Renal cortical epithelial cell (primary cell): ENCODE measurements at regions not wholly inside any gene's neighbourhood (a gene's known extent, or its start where the extent isn't known, plus 50 kb on each side); places are given as distances from the start of the nearest gene placed in this dataset.

Experiments used
- DNase-seq: peaks from one replicate; pipeline ENCODE4 v3.0.0-alpha.2; 2011; ENCODE audit warnings: low read depth

DNA sequence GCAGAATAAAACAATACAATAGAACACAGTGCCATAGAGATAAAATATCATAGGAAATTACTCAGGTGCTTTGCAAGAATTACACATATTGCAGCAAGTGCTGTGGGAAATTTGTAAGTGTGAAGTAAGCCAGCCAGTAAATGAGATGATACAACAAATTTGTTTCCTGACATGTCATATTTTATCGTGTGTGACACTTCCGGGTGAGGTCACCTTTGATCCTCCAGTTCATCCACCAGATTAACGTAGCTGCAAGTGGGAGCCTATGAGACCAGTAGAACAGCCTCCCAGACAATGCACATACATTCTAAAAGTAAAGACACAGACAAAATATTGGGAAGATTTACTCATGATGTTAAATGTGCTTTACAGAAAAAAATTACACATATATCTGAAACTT is 72.2 kb downstream of the PRDM9 start:
- DNase-seq, result no peak

DNA sequence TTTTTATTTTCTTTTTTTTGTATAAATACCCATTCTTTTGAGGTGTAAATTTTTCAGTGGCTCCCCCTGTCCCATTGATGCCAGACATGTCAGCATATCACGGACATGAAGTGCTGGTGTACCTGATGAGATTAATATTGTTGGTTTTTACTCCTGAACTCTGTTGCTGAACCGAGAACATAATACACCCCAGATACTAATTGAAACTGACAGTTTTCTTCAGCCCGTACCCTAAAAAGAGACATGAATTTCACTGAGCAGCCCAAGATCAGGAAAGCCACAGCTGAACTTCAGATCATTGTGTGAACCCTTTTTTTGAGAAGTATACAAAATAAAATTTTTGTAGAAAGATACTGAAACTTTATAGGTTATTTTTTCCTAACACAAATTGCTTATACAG is 75.7 kb downstream of the PRDM9 start:
- DNase-seq, result no peak

DNA sequence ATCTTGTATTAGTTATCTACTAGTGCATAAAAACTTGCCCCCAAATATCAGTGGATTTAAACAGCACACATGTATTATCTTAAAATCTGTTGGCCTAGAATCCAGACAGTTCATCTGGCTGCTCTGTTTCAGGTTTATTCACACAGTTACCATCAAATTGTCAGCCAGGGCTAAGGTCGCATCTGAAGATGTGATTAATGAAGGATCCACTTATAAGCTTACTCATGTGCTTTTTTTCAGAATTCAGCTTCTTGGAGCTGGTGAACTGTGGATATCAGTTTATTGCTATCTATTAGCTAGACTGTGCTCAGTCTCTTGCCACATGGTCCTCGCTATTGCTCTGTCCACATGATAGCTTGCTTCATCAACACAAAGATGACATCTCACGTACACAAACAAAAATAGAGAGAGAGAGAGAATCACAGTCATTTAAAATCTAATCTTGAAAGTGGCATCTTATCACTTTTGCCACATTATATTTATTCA is 81.5 kb downstream of the PRDM9 start:
- no peak for DNase-seq

DNA sequence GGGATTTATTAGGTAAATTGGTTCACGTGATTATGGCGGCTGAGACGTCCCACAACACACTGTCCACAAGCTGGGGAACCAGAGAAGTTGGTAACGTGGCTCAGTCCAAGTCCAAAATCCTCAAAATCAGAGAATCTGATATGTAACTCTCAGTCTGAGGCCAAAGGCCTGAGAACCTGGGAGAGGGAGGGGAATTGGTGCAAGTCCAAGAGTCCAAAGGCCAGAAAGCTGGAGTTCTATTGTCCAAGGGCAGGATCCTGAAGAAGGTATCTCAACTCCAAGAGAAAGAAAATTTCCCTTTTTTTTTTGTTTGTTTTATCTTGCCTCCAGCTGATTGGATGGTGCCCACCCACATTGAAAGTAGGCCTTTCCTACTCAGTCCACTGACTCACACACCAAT is 83.8 kb downstream of the PRDM9 start:
- DNase-seq, result no peak

DNA sequence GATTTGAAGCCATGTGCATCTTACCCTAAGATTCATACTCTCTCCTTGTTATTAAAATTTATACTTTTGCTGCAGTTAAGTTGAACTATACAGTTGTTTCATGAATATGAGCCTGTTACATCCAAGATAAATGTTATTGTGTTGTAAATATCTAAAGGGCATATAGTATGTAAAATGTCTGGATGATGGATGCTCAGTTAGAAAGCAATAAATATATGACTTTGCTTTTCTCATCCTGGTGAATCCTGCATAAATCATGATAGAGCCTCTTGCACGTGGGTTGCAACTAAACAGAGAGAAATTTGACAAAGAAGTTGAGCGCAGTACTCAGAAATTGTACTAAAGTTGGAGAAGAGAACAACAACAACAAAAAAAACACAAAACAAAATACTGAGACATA is 99.5 kb downstream of the PRDM9 start:
- no peak for DNase-seq

DNA sequence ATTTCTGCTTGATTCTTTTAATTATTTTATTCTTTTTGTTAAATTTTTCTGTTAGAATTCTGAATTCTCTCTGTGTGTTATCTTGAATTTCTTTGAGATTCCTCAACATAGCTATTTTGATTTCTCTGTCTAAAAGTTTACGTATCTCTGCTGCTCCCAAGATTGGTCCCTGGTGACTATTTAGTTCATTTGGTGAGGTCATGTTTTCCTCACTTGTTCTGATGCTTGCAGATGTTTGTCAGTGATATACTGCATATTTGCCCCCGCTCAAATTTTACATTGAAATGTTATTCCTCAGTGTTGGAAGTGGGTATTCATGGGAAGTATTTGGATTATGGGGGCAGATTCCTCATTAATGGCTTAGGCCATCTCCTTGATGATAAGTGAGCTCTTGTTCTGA is 105.3 kb downstream of the PRDM9 start:
- DNase-seq, result no peak

DNA sequence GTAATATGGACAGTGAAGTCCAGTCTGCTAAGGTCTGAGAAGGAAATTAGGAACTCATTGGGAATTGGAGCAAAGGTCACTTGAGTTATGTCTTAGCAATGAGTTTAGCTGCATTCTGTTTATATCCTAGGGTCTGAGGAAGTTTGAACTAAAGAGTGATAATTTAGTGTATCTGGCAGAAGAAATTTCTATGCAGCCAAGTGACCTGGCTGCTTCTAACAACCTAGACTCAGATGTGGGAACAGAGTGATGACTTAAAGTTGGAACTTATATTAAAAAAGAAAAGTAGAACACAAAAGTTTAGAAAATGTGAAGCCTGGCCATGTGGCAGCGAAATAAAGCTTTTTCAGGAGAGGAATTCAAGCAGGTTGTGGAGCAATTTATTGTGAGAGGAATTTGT is 106.2 kb downstream of the PRDM9 start:
- DNase-seq, result no peak

DNA sequence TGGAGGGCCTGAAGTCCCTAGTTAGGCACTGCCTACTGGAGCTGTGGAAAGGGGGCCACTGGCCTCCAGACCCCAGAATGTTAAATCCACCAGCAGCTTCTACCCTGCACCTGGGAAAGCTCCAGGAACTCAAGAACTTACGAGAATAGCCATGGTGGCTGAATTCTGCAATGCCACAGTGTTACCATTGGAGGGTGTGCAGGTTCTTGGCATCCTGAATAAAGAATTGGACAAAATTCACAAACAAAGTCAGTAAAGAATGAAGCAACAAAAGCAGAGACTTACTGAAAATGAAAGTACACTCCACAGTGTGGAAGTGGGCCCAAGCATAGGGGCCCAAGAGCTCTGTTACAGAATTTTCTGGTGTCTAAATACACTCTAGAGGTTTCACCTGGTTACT is 107.0 kb downstream of the PRDM9 start:
- DNase-seq, result no peak

DNA sequence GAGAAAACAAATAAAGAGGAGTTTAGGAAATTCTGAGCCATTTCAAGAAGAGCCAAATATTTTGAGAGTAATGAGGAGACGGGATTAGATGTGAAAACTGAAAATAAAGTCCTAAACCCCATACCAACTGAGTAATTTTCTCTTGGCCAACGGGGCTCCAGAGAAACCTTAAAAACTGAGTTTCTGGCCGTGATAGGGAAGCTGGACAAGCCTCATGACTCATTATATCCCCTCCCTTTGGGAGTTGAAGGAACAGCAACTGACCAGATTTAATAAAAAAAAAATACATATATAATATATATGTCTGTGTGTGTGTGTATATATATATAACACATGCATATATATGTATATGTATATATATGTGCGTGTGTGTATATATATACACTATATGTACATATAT is 119.6 kb downstream of the PRDM9 start:
- DNase-seq, result no peak

DNA sequence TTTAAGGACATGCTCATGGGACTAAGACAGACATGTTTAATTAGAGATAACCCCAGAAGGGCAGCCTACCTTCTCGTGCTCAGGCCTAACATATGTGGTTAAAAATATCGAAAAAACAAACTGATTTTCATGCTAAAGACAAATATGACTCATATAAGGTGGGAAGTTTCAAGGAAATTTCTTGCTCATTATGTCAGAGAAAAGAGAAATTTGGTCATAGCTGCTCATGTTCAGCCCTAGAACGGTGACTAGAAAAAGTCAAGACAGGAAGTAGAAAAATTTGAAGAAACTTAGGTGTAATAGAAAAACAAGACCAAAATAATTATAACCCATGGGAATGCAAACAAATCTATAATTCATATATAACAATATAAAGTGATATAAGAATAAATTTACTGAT is 120.6 kb downstream of the PRDM9 start:
- no peak for DNase-seq

DNA sequence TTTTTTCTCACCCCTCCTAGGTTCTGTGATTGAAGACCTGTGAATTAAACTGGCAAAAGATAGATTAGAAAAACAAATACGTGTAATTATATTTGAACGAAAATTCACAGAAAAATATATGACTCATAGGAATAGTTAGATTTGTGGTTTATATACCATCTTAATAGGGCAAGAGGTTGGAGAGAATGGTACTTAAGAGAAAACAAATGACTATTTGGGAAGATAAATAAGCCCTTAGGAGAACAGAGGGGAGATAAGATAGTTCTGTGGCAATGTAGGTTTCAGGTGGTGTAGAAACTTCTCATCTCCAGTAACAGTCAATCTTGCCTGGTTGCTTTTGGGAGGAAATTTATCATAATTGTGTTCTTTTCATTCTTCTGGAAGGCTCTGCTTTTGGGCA is 122.0 kb downstream of the PRDM9 start:
- DNase-seq, result no peak

DNA sequence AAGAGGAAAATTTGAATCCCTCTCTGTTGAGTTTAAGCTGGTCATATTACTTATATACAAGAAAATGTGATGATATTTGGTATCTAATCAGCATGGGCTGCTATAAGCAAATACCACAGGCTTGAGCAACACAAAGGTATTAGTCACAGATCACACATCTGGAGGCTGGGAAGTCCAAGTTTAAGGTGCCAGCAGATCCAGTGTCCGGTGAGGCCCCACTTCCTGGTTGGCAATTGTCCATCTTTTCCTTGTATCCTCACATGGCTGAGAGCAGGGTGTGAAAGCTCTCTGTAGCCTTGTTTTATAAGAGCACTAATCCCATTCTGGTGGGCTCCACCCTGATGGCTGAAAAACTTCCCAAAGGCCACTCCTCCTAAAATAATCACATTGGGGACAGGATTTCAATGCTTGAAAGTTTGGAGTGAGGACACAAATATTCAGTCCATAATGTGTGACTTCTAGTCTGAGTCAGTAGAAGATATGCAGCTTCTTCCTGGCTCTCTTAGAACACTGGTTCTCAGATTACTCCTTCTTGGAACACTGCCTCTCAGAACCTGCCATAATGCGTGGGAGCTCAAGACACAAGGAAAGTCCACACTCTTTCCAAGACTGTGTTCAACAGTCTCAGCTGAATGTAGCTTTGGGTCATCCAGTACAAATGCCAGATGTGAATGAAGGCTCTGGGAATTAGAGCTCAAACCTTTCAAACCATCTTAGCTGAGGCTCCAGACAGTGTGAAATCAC is 124.1 kb downstream of the PRDM9 start:
- DNase-seq, result peak; percentile 70

DNA sequence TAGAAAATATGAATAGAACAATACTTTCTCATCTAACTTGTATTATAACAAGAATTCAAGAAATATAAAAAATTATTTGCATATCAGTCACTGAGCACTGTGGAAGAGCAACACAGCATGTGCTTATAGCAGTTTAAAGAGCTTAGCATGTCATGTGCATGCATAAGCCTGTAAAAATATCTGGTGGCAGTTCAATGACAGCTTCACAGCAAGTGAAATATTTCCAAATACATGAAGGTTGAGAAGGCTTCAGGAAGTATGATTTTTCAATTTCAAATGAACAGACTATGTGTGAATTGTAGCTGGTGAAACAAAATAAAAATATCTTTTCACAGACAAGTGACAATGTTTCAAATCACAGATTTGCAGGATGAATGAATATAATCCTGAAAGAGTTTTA is 128.5 kb downstream of the PRDM9 start:
- no peak for DNase-seq

DNA sequence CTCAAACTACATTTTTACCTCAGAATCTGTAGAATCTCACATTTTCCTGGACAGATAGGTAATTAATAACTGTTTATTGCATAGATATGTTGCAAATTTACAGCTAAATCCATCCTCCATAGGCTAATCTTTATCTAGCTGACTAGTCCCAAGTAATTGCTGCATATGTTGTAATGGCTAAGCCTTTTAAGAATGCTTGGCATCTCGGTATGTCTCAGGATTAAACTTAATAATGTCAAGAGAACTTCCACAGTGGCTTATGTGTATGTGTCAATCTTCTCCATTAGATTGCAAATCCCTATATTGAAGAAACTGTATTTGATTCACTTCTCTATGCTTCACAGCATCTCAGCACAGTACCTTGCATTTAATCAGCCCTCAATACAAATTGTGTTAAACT is 131.9 kb downstream of the PRDM9 start:
- DNase-seq, result no peak

DNA sequence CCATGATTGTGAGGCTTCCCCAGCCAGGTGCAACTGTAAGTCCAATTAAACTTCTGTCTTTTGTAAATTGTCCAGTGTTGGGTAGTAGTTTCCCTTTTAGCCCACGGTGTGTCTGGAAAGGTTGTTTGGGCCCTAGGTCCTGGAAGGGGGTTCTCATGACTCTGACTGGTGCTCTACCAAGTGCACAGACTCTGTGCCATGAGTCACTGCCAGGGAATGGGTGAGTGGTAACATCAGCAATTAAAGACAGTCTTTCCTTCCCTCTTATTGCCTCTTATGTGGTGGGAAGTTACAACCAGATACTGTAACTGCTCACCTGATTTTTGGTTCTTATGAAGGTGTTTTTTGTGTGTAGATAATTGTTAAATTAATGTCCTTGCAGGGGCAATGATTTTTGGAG is 141.2 kb downstream of the PRDM9 start:
- no peak for DNase-seq

DNA sequence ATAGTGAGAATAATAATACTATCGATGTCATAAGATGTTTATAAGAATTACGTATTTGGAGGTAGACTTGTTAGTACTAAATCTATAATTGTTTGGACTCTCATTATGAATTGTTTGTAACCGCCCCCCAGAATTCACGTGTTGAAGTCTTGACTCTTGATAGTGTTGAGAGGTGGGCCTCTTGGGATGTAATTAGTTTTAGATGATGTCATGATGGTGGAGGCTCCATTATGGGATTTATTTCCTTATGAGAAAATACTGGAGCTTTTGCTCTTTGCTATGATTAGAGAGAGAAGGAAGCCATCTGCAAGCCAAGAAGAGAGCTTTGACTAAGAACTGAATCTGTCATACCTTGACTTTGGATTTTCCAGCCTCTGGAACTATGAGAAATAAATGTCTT is 142.2 kb downstream of the PRDM9 start:
- DNase-seq, result no peak

DNA sequence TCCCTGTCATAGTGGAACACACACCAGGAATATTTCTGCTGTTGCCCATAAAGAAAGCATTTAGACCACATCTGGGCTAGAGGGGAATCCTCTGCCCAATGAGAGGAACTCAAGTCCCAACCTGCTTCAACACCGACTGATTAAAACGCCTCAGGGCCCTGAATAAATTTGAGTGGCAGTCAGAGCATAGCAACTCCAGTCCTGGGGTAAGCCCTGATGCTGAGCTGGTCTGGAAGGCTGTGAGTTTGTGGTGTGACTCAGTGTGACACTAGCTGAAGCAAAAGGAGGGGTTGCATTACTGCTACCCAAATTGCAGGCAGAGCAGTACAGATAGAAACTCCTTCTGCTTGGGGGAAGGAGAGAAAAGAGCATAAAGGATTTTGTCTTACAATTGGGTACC is 148.3 kb downstream of the PRDM9 start:
- DNase-seq, result no peak

DNA sequence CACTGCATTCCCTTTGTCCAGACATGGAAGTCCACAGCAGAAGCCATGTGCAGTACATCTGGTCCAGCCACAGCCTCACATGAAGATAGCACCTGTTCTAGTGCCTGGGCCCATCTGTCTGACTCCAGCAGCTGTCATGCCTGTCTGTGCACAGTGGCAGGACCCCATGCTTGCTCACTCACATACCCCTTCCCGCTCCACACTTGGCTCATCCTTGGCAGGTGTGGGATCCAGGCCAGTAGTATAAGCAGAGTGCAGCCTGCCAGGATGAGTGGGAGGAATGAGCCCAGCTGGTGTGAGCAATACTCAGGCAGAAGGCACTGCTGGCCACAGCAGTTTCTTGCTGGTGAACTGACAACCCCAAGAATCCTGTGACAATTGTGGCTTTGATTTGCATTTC is 168.0 kb downstream of the PRDM9 start:
- DNase-seq, result no peak

DNA sequence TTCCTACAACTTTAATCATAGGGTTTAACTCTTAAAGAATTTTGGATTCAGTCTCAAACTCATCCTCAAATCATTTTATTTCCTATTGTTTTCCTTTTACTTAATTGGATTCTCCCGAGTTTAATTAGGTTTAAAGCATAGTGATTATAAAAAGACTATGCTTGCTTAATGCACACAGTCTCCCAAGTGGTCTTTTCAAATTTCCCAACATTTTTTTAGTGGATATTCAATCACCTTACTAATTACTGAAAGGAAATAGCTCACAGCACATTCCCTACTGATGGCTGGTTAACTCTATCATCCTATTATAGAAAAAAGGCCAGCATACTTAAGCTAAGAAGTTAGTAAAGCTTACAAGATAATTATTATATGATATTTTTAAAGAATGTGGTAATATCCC is 170.6 kb downstream of the PRDM9 start:
- no peak for DNase-seq

DNA sequence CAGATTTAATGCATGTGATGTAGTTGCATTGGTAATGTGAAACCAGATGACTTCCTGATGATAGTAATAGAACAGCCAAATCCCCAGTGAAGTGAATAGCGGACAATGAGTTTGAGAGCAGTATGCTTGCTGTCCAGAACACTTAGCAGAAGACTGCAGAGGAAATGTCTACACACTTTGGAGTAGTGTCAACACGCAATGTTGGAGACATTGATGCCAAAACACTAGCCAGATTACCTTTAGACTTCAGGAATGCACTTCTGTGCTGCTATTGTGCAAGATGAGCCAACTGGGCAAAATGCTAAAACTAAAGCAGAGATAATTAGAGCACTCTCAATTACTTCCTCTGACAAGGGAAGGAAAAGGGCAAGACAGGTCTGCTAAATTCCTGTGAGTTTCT is 176.7 kb downstream of the PRDM9 start:
- no peak for DNase-seq

DNA sequence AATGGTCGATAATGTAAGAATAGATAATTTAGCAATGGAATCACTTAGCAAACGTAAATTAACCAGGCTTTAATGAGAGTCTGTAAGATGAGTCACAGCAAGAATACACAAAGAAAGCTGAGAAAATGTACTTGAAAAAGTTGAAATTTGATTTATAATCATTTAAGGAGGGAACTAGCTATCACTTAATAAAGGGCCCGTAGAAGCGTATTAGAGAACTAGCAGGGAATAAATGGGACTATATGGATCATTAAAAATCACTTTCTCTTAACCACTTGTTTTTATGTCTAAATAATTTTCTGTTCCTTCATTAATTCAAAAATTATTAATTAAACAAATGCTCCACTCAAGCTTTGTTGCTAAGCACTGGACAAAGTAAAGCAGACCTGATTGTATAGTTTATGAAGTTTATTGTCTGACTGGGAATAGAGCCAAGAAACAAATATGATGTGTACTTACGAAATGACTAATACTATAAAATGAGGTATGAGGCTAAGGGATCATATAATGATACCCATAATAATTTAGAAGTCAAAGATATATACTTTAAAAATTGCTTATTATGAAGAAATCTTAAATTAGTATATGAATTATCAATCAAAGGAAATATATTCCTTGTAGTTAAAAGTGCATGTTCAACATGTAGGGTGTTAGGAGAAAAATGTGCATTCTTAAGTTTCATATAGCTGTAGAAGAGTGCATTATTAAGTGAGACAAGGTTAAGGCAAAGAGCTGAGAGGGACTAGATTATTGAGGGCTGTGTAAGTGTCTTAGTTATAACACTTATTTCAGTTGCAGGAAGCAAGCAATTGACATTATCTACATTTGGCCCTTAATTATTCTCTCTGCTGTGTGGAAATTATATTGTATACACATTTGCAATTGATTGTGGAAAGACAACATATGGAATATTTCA is 196.8 kb downstream of the PRDM9 start:
- no peak for DNase-seq

DNA sequence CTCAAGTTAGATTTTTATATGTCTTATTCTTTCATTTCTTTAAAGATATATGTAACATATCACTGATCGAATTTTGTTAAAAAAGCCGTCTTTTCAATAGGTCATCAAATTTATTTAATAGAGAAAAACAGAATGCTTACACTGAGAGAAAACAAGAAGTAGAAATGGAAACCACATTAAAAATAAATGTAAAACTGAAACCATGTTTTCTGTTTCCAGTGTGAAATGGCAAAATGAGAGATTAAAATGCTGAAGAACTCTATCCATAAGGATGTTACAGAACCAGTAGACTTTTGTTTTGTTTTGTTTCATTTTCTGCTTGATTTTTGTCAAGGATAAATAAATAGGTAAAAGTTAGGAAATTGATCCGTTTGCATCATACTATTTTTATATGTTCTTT is 210.1 kb downstream of the PRDM9 start:
- no peak for DNase-seq

DNA sequence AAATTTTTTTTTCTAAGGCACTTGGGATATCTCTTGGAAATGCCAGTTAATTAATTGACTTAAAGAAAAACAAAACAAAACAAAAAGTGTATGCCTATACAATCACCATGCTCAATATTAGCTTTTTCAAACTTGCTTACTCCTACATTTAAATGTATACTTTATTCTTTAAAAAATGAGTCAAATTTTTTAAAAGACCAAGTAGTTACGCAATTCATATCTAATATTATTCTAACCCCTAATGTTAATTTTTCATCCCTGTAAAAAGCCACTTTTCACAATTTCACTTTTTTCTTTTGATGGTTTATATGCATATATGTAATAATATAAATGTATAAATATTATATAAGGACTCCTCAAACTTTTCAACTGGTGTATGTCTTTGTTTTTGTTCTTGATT is 211.2 kb downstream of the PRDM9 start:
- no peak for DNase-seq
